ENCODE measurements at regions not wholly inside any gene's neighbourhood (a gene's known extent, or its start where the extent isn't known, plus 50 kb on each side); places are given as distances from the start of the nearest gene placed in this dataset.
"Not testable (repeated sequence)": the region's sequence is repeated elsewhere in the genome, so short reads cannot be mapped to it uniquely, and the experiment has no call there.

- ATAC-seq: no peak
- no peak for DNase-seq (ENCODE audit: low spot score)
These were observed 173.4 kb downstream of the TMEM200C start for GRCh38 chr18:5721924-5722323.

GRCh38 chr18:5720132-5720531, 175.2 kb downstream of the TMEM200C start:
- DNase-seq (ENCODE audit: low spot score): no peak
- no peak for ATAC-seq

- ATAC-seq (no peak), DNase-seq (ENCODE audit: low spot score) (no peak)
These were observed 173.5 kb upstream of the EPB41L3 start for GRCh38 chr18:5717256-5717655.

- no peak for DNase-seq (ENCODE audit: low spot score)
- no peak for ATAC-seq
These were observed 166.9 kb upstream of the EPB41L3 start for GRCh38 chr18:5710676-5711075.

- no peak for DNase-seq (ENCODE audit: low spot score)
These were observed 166.4 kb upstream of the EPB41L3 start for GRCh38 chr18:5710235-5710634.

GRCh38 chr18:5709476-5710095, 165.8 kb upstream of the EPB41L3 start:
- DNase-seq (ENCODE audit: low spot score) (no peak), ATAC-seq (no peak)

More at GRCh38 chr18:5710235-5710634, 166.4 kb upstream of the EPB41L3 start:
- ATAC-seq: no peak

- DNase-seq (ENCODE audit: low spot score) (no peak), ATAC-seq (no peak)
These were observed 163.8 kb upstream of the EPB41L3 start for GRCh38 chr18:5707586-5707985.

- no peak for ATAC-seq
- DNase-seq (ENCODE audit: low spot score): no peak
These were observed 161.6 kb upstream of the EPB41L3 start for GRCh38 chr18:5705393-5705792.

GRCh38 chr18:5704847-5705246, 161.1 kb upstream of the EPB41L3 start:
- ATAC-seq (no peak), DNase-seq (ENCODE audit: low spot score) (no peak)

- ATAC-seq; DNase-seq (ENCODE audit: low spot score): not testable (repeated sequence)
These were observed 158.2 kb upstream of the EPB41L3 start for GRCh38 chr18:5702016-5702415.

GRCh38 chr18:5693699-5694294, 150.0 kb upstream of the EPB41L3 start:
- DNase-seq (ENCODE audit: low spot score) (no peak), ATAC-seq (no peak)

GRCh38 chr18:5678779-5679406, 135.1 kb upstream of the EPB41L3 start:
- DNase-seq (ENCODE audit: low spot score): no peak
- no peak for ATAC-seq

- ATAC-seq (no peak), DNase-seq (ENCODE audit: low spot score) (no peak)
These were observed 134.5 kb upstream of the EPB41L3 start for GRCh38 chr18:5678278-5678677.

- DNase-seq (ENCODE audit: low spot score): no peak
- no peak for ATAC-seq
These were observed 129.8 kb upstream of the EPB41L3 start for GRCh38 chr18:5673616-5674015.

- ATAC-seq (no peak), DNase-seq (ENCODE audit: low spot score) (no peak)
These were observed 125.8 kb upstream of the EPB41L3 start for GRCh38 chr18:5669585-5669984.

GRCh38 chr18:5668087-5668715, 124.4 kb upstream of the EPB41L3 start:
- ATAC-seq (no peak), DNase-seq (ENCODE audit: low spot score) (no peak)

- DNase-seq (ENCODE audit: low spot score) (no peak), ATAC-seq (no peak)
These were observed 123.6 kb upstream of the EPB41L3 start for GRCh38 chr18:5667356-5667755.

GRCh38 chr18:5662586-5663090, 118.8 kb upstream of the EPB41L3 start:
- no peak for ATAC-seq
- DNase-seq (ENCODE audit: low spot score): no peak

GRCh38 chr18:5661179-5661578, 117.4 kb upstream of the EPB41L3 start:
- DNase-seq (ENCODE audit: low spot score) (no peak), ATAC-seq (no peak)

GRCh38 chr18:5653802-5654201, 110.0 kb upstream of the EPB41L3 start:
- DNase-seq (ENCODE audit: low spot score) (no peak), ATAC-seq (no peak)

GRCh38 chr18:5651736-5652135, 107.9 kb upstream of the EPB41L3 start:
- DNase-seq (ENCODE audit: low spot score): no peak
- no peak for ATAC-seq

GRCh38 chr18:5649439-5649838, 105.6 kb upstream of the EPB41L3 start:
- DNase-seq (ENCODE audit: low spot score) (no peak), ATAC-seq (no peak)
